HT-29 (cell line): ENCODE measurements at regions not wholly inside any gene's neighbourhood (a gene's known extent, or its start where the extent isn't known, plus 50 kb on each side); places are given as distances from the start of the nearest gene placed in this dataset.
A peak's percentile ranks its signal among the peaks of the same experiment; 100 is the strongest.

Experiments used
- DNase-seq: peaks from one replicate; pipeline ENCODE4 v3.0.0-alpha.2; 2015; ENCODE audit warnings: low spot score

- no peak for DNase-seq
Observed at GRCh38 chr10:125343983-125344382, 183.6 kb upstream of the CTBP2 start.

- DNase-seq, result peak; percentile 27
Observed at GRCh38 chr10:125343118-125343925, 183.0 kb upstream of the CTBP2 start.

- DNase-seq, result no peak
Observed at GRCh38 chr10:125341611-125342010, 181.2 kb upstream of the CTBP2 start.

DNA sequence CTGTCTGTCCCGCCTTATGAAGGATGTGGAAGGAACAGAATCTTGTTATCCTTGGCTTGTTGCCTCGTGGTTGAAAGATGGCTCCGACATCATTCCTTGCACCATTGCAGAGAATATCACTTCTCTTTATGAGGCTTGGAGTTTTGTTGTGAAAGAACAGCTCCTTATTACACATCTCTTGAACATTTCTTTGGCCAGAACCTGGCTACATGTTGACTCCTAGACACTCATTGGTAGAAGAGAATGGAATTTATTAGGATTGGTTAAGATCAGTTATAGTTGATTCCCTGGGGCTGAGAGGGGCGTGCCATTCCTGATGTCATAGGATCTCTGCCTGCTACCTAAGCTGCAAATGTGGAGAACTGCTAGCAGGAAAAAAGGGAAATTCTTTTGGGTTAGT is 180.5 kb upstream of the CTBP2 start:
- no peak for DNase-seq

GRCh38 chr10:125337510-125337909 is 177.1 kb upstream of the CTBP2 start:
- DNase-seq, result no peak

DNA sequence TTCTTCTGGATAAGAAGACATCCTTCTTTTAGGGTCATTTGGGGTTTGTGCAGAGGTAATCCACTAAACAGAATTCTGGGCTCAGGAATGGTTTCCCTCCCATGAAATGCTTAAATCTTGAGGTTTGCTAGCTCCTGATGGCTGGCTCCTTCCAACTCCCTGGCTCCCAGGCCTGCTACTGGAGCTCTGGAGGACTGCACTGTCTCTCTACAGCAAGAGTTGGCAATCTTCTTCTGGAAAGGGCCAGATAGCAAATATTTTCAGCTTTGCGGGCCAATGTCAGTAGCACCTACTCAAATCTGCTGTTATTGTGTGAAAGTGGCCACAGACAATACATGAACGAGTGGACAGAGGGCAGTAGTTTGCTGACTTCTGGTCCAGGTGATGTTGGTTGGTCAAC is 174.2 kb upstream of the CTBP2 start:
- DNase-seq, result no peak

- no peak for DNase-seq
Observed at GRCh38 chr10:125333769-125334168, 173.4 kb upstream of the CTBP2 start.

- no peak for DNase-seq
Observed at GRCh38 chr10:125333209-125333591, 172.8 kb upstream of the CTBP2 start.

DNA sequence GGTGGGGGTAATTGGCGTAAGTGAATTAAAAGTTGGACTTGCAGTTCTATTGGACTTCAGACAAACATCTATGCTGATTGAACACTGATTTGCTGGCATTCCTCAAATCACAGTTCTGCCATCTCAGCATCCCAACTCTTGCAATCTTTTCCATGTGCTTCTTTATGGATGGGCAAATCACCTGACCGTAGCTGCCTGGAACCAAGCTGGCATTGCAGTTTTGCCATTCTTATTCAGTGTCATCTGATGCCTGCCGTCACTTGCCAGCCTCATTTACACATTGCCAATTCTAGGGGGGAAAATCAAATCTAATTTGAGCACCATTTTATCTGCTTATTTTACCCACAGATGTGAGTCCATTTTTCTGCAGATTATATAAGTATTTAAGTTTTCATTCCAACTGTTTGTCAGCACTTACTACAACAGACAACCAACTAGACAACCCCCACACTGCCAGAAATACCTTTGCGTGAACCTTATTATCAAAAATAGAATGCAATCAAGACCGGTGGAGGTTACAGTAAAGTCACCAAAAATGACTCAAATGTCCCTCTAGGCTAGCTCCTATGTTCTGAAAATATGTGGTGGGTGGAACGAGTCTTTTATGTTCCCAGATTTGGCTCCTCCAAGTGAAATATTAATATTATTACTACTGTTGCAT is 172.3 kb upstream of the CTBP2 start:
- DNase-seq, result no peak

- no peak for DNase-seq
Observed at GRCh38 chr10:125331056-125331455, 170.7 kb upstream of the CTBP2 start.

GRCh38 chr10:125329056-125329455 is 168.7 kb upstream of the CTBP2 start:
- no peak for DNase-seq

DNA sequence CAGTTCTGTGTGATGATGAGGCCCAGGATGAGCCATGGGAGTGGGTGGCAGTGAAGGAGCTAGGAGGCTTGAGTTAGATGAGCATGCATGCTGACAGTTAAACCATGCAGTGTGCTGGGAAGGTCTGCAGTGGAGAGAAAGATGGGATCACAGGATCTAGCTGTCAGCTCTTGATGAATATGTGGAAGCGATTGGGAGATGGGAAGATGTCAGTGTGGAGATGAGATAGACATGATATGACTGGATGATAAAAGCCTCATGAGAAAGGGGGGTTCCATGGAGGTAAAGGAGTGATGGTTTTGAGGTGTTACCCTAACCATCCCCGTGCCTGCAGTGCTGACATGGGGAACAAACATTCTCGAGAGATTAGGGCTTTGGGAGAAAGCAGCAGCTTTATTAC is 165.0 kb upstream of the CTBP2 start:
- DNase-seq, result no peak

DNA sequence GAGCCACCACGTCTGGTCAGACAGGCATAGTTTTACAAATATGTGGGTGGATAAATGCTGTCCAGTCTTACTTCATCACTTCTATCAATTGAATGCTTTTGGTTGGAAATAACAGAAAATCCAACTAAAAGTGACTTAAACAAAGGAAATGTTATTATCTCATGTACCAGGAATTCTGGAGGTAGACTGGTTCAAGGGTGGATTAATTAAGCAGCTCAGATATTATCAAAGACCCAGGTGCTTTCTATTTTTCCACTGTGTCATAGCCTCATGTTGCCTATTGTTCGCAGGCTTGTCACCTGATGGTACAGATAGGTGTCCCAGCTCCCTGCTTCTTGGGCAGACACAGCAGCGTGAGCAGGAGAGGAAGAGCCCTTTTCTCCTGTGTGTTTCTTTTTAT is 156.1 kb upstream of the CTBP2 start:
- DNase-seq, result no peak

DNA sequence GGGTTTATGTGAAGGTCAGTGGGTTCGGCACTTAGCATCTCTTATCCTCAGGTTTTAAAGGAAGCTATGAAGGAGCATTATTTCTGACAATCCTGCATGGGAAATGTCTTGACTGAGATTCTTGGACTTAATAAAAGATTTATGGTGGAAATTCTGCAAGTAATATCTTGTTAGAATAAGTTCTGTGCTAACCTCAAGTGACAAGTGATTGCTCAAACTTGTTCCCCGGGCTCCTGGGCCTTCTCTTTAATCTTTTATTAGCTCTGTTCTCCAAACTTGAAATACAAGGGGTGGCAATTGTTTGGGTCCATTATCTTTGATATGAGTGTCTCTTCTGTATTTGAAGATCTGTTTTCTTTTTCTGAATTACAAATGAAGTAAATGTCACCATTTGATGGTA is 140.6 kb upstream of the CTBP2 start:
- no peak for DNase-seq

GRCh38 chr10:125299461-125299860 is 139.1 kb upstream of the CTBP2 start:
- no peak for DNase-seq

GRCh38 chr10:125296598-125296997 is 136.2 kb upstream of the CTBP2 start:
- DNase-seq, result no peak

DNA sequence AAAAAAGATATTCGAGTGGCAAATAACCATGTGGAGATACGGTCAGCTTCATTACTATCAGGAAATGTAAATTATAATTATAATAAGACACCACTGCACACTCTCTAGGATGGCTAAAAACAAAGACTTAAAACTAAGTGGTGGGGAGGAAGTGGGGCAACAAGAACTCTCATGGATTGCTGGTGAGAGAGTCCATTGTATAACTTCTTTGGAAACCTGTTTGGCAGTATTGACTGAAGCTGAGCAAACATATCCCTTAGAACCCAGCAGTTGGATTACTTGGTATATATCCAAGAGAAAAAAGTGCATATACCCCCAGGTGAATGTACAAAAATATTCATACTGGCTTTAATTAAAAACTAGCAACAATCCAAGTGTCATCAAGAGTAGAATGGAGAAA is 133.7 kb upstream of the CTBP2 start:
- DNase-seq, result no peak

DNA sequence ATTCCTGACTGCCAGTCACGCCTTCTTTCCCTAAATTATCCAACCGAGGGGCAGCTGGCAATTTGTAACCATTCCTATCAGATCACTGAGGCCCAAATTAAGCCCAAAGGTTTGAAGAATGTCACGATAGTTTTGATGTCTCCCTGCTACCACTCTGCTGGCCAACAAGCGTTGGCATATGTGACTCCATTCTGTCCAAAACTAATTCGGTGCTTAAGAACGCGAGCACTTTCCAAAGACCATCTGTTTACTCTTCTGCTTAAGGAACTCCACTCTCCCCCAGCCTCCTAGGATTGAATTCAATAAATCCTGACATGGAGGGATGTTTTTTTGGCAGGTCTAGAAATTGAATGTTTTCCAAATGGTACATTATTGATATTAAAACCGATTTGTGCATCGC is 131.5 kb upstream of the CTBP2 start:
- DNase-seq, result no peak

GRCh38 chr10:125289461-125289860 is 129.1 kb upstream of the CTBP2 start:
- DNase-seq, result no peak

GRCh38 chr10:125284875-125285597 is 124.7 kb upstream of the CTBP2 start:
- peak; percentile 21 for DNase-seq

- no peak for DNase-seq
Observed at GRCh38 chr10:125283836-125284614, 123.7 kb upstream of the CTBP2 start.
